Ascending aorta (tissue), 2 donors: ENCODE measurements at regions not wholly inside any gene's neighbourhood (a gene's known extent, or its start where the extent isn't known, plus 50 kb on each side); places are given as distances from the start of the nearest gene placed in this dataset.

ENCODE experiments used
- DNase-seq, 2 donors: peaks; one replicate each; pipeline ENCODE4 v3.0.0-alpha.2; 2019; ENCODE audit warnings: low spot score in 2 of 2
- H3K27ac ChIP-seq, 2 donors: fragments of 200-600 bp; sonication (generic); one replicate each; pipeline ENCODE4 v1.5.1; 2016 to 2017; ENCODE audit warnings: mild to moderate bottlenecking in 1 of 2
- H3K27me3 ChIP-seq: fragments of 200-600 bp; sonication (generic); one replicate; pipeline ENCODE4 v1.5.1; 2017
- H3K36me3 ChIP-seq, 2 donors: fragments of 200-600 bp; sonication (generic); one replicate each; pipeline ENCODE4 v1.5.1; 2016
- H3K4me1 ChIP-seq, 2 donors: fragments of 200-600 bp; sonication (generic); one replicate each; pipeline ENCODE4 v1.5.1; 2016 to 2017; ENCODE audit warnings: mild to moderate bottlenecking in 1 of 2
- H3K4me3 ChIP-seq, 2 donors: fragments of 200-600 bp; sonication (generic); one replicate each; pipeline ENCODE4 v1.5.1; 2016 to 2017; ENCODE audit warnings: mild to moderate bottlenecking in 1 of 2
- H3K9me3 ChIP-seq, 2 donors: fragments of 200-600 bp; sonication (generic); one replicate each; pipeline ENCODE4 v1.5.1; 2016
- CTCF ChIP-seq, 3 experiments: fragments of 200-600 bp in 2 of 3; fragments of 450-650 bp in 1 of 3; sonication (generic) in 2 of 3; IDR thresholded peaks; one replicate each; pipeline ENCODE4 v1.5.1; 2016 to 2019; ENCODE audit warnings: antibody characterized with exemption in 3 of 3, mild to moderate bottlenecking in 1 of 3, moderate library complexity in 1 of 3
- intact Hi-C: fragments of 100-400 bp; cut with DNase I; formaldehyde crosslinking; loops from one replicate; pipeline ENCODE4 v1.15.1; 2023

- TF ChIP-seq CTCF (IDR thresholded peaks at IDR 0.05): no peak
- Histone ChIP-seq H3K27ac (no peak overlapping the region), H3K36me3 (no peaks in the 10 kb centered on the region), H3K4me3 (no peak overlapping the region), H3K9me3 (no peaks in the 10 kb centered on the region), H3K4me1 (no peaks in the 10 kb centered on the region), H3K27me3 (no peaks in the 10 kb centered on the region)
- intact Hi-C loops: no loop called here
- DNase-seq: no peak
These were observed 134.1 kb upstream of the RAB4A start for GRCh38 chr1:229136822-229137221.

DNA sequence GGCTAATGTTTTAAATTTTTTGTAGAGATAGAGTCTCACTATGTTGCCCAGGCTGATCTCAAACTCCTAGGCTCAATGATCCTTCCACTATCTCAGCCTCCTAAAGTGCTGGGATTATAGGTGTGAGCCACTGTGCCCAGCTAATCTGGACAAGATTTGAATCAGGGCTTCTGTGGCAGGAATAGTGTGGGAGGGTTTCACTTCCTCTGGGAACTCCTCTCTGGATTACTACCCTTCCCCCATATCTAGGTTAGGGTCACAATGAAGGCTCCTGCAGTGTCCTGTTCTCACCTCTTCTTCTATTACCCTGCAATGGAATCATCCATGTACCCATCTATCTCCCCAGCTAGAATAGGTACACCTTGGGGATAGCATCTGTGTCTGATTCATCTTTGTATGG lies 133.6 kb upstream of the RAB4A start:
- DNase-seq: no peak
- Histone ChIP-seq H3K4me3 (no peak overlapping the region), H3K4me1 (no peaks in the 10 kb centered on the region), H3K27ac (no peak overlapping the region), H3K27me3 (no peaks in the 10 kb centered on the region), H3K36me3 (no peaks in the 10 kb centered on the region), H3K9me3 (no peaks in the 10 kb centered on the region)
- intact Hi-C loops: no loop called here
- TF ChIP-seq CTCF (IDR thresholded peaks at IDR 0.05): no peak

DNA sequence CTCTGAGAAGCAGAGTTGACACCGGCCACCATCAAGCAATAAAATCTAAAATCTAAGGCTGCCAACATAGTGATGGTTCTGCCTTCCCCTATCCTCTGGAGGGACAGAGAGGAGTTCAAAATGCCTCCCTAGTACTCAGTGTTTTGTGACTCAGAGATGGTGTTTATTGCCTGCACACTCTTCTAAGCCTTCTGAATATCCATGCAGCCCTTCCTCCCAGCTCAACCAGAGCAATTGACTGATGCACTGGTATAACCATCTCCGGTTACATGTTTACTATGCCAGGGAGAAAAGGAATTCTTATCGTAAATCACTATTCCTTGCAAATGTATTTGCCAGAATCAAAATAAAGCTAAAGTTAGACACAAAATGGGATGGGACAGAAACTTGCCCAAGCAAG lies 132.9 kb upstream of the RAB4A start:
- no peak for DNase-seq
- no peaks in the 10 kb centered on the region for H3K9me3 ChIP-seq
- TF ChIP-seq CTCF (IDR thresholded peaks at IDR 0.05): no peak
- no peaks in the 10 kb centered on the region for H3K4me1 ChIP-seq
- no peaks in the 10 kb centered on the region for H3K27me3 ChIP-seq
- no peak overlapping the region for H3K4me3 ChIP-seq
- no peaks in the 10 kb centered on the region for H3K36me3 ChIP-seq
- H3K27ac ChIP-seq: no peak overlapping the region
- intact Hi-C loops: no loop called here

- Histone ChIP-seq H3K4me3 (no peak overlapping the region), H3K36me3 (no peaks in the 10 kb centered on the region), H3K27ac (no peak overlapping the region), H3K9me3 (no peaks in the 10 kb centered on the region), H3K4me1 (no peaks in the 10 kb centered on the region), H3K27me3 (no peaks in the 10 kb centered on the region)
- no peak for TF ChIP-seq CTCF (IDR thresholded peaks at IDR 0.05)
- DNase-seq: no peak
- intact Hi-C loops: no loop called here
These were observed 131.4 kb upstream of the RAB4A start for GRCh38 chr1:229139331-229140118.

DNA sequence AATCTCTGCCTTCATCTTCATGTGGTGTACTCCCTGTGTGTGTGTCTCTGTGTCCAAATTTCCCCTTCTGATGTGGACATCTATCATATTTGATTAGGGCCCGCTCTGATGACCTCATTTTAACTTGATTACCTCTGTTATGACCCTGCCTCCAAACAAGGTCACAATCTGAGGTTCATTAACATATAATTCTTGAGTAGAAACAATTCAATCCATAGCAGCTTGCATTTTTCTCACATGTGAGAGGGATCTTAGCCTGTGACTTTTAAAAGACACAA lies 130.9 kb upstream of the RAB4A start:
- Histone ChIP-seq H3K36me3 (no peaks in the 10 kb centered on the region), H3K4me3 (no peak overlapping the region), H3K4me1 (no peaks in the 10 kb centered on the region), H3K27me3 (no peaks in the 10 kb centered on the region), H3K27ac (no peak overlapping the region), H3K9me3 (no peaks in the 10 kb centered on the region)
- TF ChIP-seq CTCF (IDR thresholded peaks at IDR 0.05): no peak
- intact Hi-C loops: no loop called here
- no peak for DNase-seq

- Histone ChIP-seq H3K27me3 (no peaks in the 10 kb centered on the region), H3K4me1 (no peaks in the 10 kb centered on the region), H3K9me3 (no peaks in the 10 kb centered on the region), H3K27ac (no peak overlapping the region), H3K4me3 (no peak overlapping the region), H3K36me3 (no peaks in the 10 kb centered on the region)
- intact Hi-C loops: no loop called here
- no peak for DNase-seq
- TF ChIP-seq CTCF (IDR thresholded peaks at IDR 0.05): no peak
These were observed 129.6 kb upstream of the RAB4A start for GRCh38 chr1:229141271-229141670.
